ENCODE measurements at regions not wholly inside any gene's neighbourhood (a gene's known extent, or its start where the extent isn't known, plus 50 kb on each side); places are given as distances from the start of the nearest gene placed in this dataset.

GRCh38 chr4:8922481-8922880, 50.8 kb upstream of the HMX1 start:
- H3K79me2 ChIP-seq (ENCODE audit: control insufficient read depth, insufficient read depth, low read length): no peaks in the 10 kb centered on the region
- FAIRE-seq (no peak), DNase-seq (ENCODE audit: extremely low read depth in 1 of 4, low spot score in 3 of 4) (peak in 2 of 4 experiments; percentile 0 to 1), ATAC-seq (no peak)
- H4K20me1 ChIP-seq (replicated peaks; ENCODE audit: control insufficient read depth, insufficient read depth, low read length): no peaks in the 10 kb centered on the region
- intact Hi-C loops (cut with micrococcal nuclease) (no loop called here), in situ Hi-C loops (cut with MboI) (loop anchor here (10.0 kb wide), 1 partner anchor 238 kb away; no protein-coding TSS in a partner anchor)
- no peak overlapping the region for H3K27ac ChIP-seq (ENCODE audit: extremely low read depth, low read depth, low read length)
- no peak overlapping the region for H3K4me2 ChIP-seq (ENCODE audit: insufficient read depth, low read length)
- POLR2A ChIA-PET: no interaction called here
- CTCF ChIA-PET (ENCODE audit: low intra/inter-chr PET ratio): no interaction called here
- H3K36me3 ChIP-seq (ENCODE audit: control insufficient read depth, insufficient read depth, low read length): no peaks in the 10 kb centered on the region
- H3K27me3 ChIP-seq (ENCODE audit: control insufficient read depth in 2 of 2, insufficient read depth in 2 of 2, low read length in 2 of 2): no peaks in the 10 kb centered on the region
- no peak overlapping the region for H2AFZ ChIP-seq (ENCODE audit: low read depth, low read length)
- WGBS (ENCODE audit: insufficient coverage, low coverage, missing lambda C conversion rate): 0% methylated on average over 1 of the region's 1 CpG
- H3K9me3 ChIP-seq (replicated peaks; ENCODE audit: control insufficient read depth, insufficient read depth, low read depth, low read length): no peaks in the 10 kb centered on the region
- no peak overlapping the region for H3K4me3 ChIP-seq
- no peak overlapping the region for H3K9ac ChIP-seq (ENCODE audit: insufficient read depth in 1 of 2, low read depth in 2 of 2, low read length in 2 of 2)
- H3K4me1 ChIP-seq (replicated peaks in 1 of 2; ENCODE audit: control insufficient read depth in 2 of 2, insufficient read depth in 2 of 2, low read length in 2 of 2): 0 out of 5 replicates have a peak, but pooled peaks cover 0 to 3% of the 10 kb centered on the region in 2 experiments
- no peaks in the 10 kb centered on the region for H3K9me1 ChIP-seq (ENCODE audit: control insufficient read depth, insufficient read depth, low read length)
- BruUV-seq (replicated peaks): no TSS peak
- TF ChIP-seq ZNF407 (IDR thresholded peaks at IDR 0.05; ENCODE audit: low read depth) (no peak), SAFB2 (IDR thresholded peaks at IDR 0.05; ENCODE audit: borderline replicate concordance, low read depth, low read length, severe bottlenecking) (no peak), ATF3 (IDR thresholded peaks at IDR 0.05) (no peak), ATF3 (CRISPR knock-in tag; conservative IDR thresholded peaks at IDR 0.05) (no peak), ZNF277 (CRISPR knock-in tag; IDR thresholded peaks at IDR 0.05; ENCODE audit: borderline replicate concordance) (no peak)

Measured in K562 (cell line).